ENCODE measurements at regions not wholly inside any gene's neighbourhood (a gene's known extent, or its start where the extent isn't known, plus 50 kb on each side); places are given as distances from the start of the nearest gene placed in this dataset.

DNA sequence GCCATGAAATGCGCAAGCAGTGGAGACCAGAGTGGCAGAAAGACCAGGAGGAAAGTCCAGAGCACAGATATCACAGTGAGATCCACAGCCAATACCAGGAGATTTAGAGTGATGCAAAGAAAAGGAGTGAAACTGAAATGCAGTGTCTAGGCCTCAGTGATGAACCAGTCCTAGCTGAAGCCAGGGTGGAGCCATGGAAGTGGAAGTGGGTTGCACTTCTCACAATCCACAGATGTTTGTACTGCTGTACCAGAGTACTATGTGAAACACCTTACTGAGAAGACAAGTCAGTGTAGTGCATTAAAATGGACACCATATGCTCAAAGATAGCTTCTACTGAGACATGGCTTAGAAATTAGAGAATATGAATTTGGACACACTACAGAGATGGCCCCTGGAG lies 403.3 kb downstream of the HNRNPD start:
- Histone ChIP-seq H3K4me3 (ENCODE audit: low read depth in 2 of 2, low read length in 2 of 2) (no peak overlapping the region), H3K4me1 (ENCODE audit: control insufficient read depth, insufficient read depth, low read length) (no peaks in the 10 kb centered on the region), H3K36me3 (ENCODE audit: control insufficient read depth, insufficient read depth, low read length) (no peaks in the 10 kb centered on the region), H3K9me3 (ENCODE audit: control insufficient read depth, insufficient read depth, low read depth, low read length) (no peaks in the 10 kb centered on the region), H3K27me3 (ENCODE audit: control insufficient read depth, insufficient read depth, low read length) (no peaks in the 10 kb centered on the region), H3K27ac (ENCODE audit: low read length) (no peak overlapping the region)
- ATAC-seq (no peak), DNase-seq (ENCODE audit: low read depth, low spot score) (no peak)
- intact Hi-C loops (cut with micrococcal nuclease; ENCODE audit: unreplicated experiment), result no loop called here
- CTCF ChIA-PET, result no interaction called here
- BruUV-seq (replicated peaks), result no TSS peak
- in situ Hi-C loops (cut with HindIII; ENCODE audit: low pct_unique_long_range_greater_than_20kb, low sequenced_read_pairs), result no loop called here
- TF ChIP-seq TCF7L2 (IDR thresholded peaks at IDR 0.05; ENCODE audit: low read depth, low read length) (no peak), POLR2AphosphoS5 (IDR thresholded peaks at IDR 0.05; ENCODE audit: low read depth, low read length) (no peak), SIN3A (IDR thresholded peaks at IDR 0.05; ENCODE audit: borderline replicate concordance, insufficient read depth, low read depth, low read length) (no peak)
- TF ChIP-seq, protein P1, sequence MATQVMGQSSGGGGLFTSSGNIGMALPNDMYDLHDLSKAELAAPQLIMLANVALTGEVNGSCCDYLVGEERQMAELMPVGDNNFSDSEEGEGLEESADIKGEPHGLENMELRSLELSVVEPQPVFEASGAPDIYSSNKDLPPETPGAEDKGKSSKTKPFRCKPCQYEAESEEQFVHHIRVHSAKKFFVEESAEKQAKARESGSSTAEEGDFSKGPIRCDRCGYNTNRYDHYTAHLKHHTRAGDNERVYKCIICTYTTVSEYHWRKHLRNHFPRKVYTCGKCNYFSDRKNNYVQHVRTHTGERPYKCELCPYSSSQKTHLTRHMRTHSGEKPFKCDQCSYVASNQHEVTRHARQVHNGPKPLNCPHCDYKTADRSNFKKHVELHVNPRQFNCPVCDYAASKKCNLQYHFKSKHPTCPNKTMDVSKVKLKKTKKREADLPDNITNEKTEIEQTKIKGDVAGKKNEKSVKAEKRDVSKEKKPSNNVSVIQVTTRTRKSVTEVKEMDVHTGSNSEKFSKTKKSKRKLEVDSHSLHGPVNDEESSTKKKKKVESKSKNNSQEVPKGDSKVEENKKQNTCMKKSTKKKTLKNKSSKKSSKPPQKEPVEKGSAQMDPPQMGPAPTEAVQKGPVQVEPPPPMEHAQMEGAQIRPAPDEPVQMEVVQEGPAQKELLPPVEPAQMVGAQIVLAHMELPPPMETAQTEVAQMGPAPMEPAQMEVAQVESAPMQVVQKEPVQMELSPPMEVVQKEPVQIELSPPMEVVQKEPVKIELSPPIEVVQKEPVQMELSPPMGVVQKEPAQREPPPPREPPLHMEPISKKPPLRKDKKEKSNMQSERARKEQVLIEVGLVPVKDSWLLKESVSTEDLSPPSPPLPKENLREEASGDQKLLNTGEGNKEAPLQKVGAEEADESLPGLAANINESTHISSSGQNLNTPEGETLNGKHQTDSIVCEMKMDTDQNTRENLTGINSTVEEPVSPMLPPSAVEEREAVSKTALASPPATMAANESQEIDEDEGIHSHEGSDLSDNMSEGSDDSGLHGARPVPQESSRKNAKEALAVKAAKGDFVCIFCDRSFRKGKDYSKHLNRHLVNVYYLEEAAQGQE (IDR thresholded peaks at IDR 0.05; ENCODE audit: insufficient read depth in 1 of 2, low read depth in 2 of 2, low read length in 1 of 2), result no peak
- TF ChIP-seq, protein P2, sequence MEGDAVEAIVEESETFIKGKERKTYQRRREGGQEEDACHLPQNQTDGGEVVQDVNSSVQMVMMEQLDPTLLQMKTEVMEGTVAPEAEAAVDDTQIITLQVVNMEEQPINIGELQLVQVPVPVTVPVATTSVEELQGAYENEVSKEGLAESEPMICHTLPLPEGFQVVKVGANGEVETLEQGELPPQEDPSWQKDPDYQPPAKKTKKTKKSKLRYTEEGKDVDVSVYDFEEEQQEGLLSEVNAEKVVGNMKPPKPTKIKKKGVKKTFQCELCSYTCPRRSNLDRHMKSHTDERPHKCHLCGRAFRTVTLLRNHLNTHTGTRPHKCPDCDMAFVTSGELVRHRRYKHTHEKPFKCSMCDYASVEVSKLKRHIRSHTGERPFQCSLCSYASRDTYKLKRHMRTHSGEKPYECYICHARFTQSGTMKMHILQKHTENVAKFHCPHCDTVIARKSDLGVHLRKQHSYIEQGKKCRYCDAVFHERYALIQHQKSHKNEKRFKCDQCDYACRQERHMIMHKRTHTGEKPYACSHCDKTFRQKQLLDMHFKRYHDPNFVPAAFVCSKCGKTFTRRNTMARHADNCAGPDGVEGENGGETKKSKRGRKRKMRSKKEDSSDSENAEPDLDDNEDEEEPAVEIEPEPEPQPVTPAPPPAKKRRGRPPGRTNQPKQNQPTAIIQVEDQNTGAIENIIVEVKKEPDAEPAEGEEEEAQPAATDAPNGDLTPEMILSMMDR (IDR thresholded peaks at IDR 0.05), result no peak
- POLR2A ChIA-PET, result no interaction called here

GRCh38 chr4:81966676-81967075 lies 407.1 kb downstream of the HNRNPD start:
- TF ChIP-seq SIN3A (IDR thresholded peaks at IDR 0.05; ENCODE audit: borderline replicate concordance, insufficient read depth, low read depth, low read length) (no peak), POLR2AphosphoS5 (IDR thresholded peaks at IDR 0.05; ENCODE audit: low read depth, low read length) (no peak), TCF7L2 (IDR thresholded peaks at IDR 0.05; ENCODE audit: low read depth, low read length) (no peak)
- TF ChIP-seq, protein P1 (IDR thresholded peaks at IDR 0.05; ENCODE audit: insufficient read depth in 1 of 2, low read depth in 2 of 2, low read length in 1 of 2), result no peak
- TF ChIP-seq, protein P2 (IDR thresholded peaks at IDR 0.05), result no peak
- H3K4me1 ChIP-seq (ENCODE audit: control insufficient read depth, insufficient read depth, low read length), result no peaks in the 10 kb centered on the region
- in situ Hi-C loops (cut with HindIII; ENCODE audit: low pct_unique_long_range_greater_than_20kb, low sequenced_read_pairs), result no loop called here
- CTCF ChIA-PET, result no interaction called here
- POLR2A ChIA-PET, result no interaction called here
- H3K27me3 ChIP-seq (ENCODE audit: control insufficient read depth, insufficient read depth, low read length), result no peaks in the 10 kb centered on the region
- intact Hi-C loops (cut with micrococcal nuclease; ENCODE audit: unreplicated experiment), result no loop called here
- H3K27ac ChIP-seq (ENCODE audit: low read length), result no peak overlapping the region
- H3K36me3 ChIP-seq (ENCODE audit: control insufficient read depth, insufficient read depth, low read length), result no peaks in the 10 kb centered on the region
- BruUV-seq (replicated peaks), result no TSS peak
- ATAC-seq, result no peak
- H3K4me3 ChIP-seq (ENCODE audit: low read depth in 2 of 2, low read length in 2 of 2), result no peak overlapping the region
- no peaks in the 10 kb centered on the region for H3K9me3 ChIP-seq (ENCODE audit: control insufficient read depth, insufficient read depth, low read depth, low read length)
- DNase-seq (ENCODE audit: low read depth, low spot score), result no peak

Measured in Panc1 (cell line).